Endothelial cell of umbilical vein (primary cell): ENCODE measurements at regions not wholly inside any gene's neighbourhood (a gene's known extent, or its start where the extent isn't known, plus 50 kb on each side); places are given as distances from the start of the nearest gene placed in this dataset.

Source experiments
- BruUV-seq: library from RNA; stranded (reverse); fragments of 400-500 nt; replicated peaks from 2 replicates; lab custom pipeline; 2021; lab: Mats Ljungman, UMichigan
- CTCF ChIA-PET: fragments of 300-600, 350-600 bp; sonication (Branson Sonifier 250); formaldehyde crosslinking; loops from one replicate; lab custom pipeline; 2021; ENCODE audit warnings: antibody characterized with exemption, inconsistent platforms; lab: Charles Lee
- POLR2A ChIA-PET: fragments of 300-600, 350-600 bp; sonication (Branson Sonifier 250); formaldehyde crosslinking; loops from one replicate; lab custom pipeline; 2021; ENCODE audit warnings: antibody characterized with exemption, inconsistent platforms; lab: Charles Lee
- DNase-seq: peaks from one replicate; pipeline ENCODE4 v3.0.0-alpha.2; 2011; ENCODE audit warnings: low read depth, low spot score
- FAIRE-seq: peaks from 2 replicates; lab custom pipeline; 2011; peaks lifted over from hg19 to GRCh38; lab: Jason Lieb, UNC
- H2AFZ ChIP-seq: 2 replicates; pipeline ENCODE4 v1.6.0; 2012; ENCODE audit warnings: low read depth, low read length, control low read depth, inconsistent platforms
- H3K27ac ChIP-seq: 2 replicates; pipeline ENCODE4 v1.5.1; 2011; ENCODE audit warnings: low read depth, mild to moderate bottlenecking, control low read depth, low read length, moderate library complexity; ENCODE audit not compliant: insufficient read depth
- H3K27me3 ChIP-seq, 2 experiments: 2 replicates each; pipeline versions ENCODE4 v1.6.0 to v1.6.1; 2011; ENCODE audit warnings: low read length in 2 of 2, mixed read lengths in 1 of 2; ENCODE audit not compliant: control insufficient read depth in 2 of 2, insufficient read depth in 2 of 2
- H3K36me3 ChIP-seq, 2 experiments: 2 replicates in 1 of 2; 3 replicates in 1 of 2; pipeline ENCODE4 v1.5.1; 2011; ENCODE audit warnings: low read length in 2 of 2, mild to moderate bottlenecking in 1 of 2, moderate library complexity in 1 of 2; ENCODE audit not compliant: control insufficient read depth in 2 of 2, insufficient read depth in 2 of 2; ENCODE audit errors: extremely low read depth in 1 of 2
- H3K4me1 ChIP-seq: 3 replicates; pipeline ENCODE4 v1.5.1; 2011; ENCODE audit warnings: mild to moderate bottlenecking, low read length; ENCODE audit not compliant: control insufficient read depth, insufficient read depth; ENCODE audit errors: extremely low read depth
- H3K4me2 ChIP-seq: 2 replicates; pipeline ENCODE4 v1.6.1; 2011; ENCODE audit warnings: low read length, control low read depth, mixed read lengths; ENCODE audit not compliant: insufficient read depth
- H3K4me3 ChIP-seq, 3 experiments: fragments of 200-600 bp in 1 of 3; sonication (generic), shearing (Covaris generic) in 1 of 3; replicated peaks in 1 of 3; 2 replicates each; pipeline ENCODE4 v1.5.1; 2011 to 2016; ENCODE audit warnings: control low read depth in 3 of 3, low read length in 3 of 3, mild to moderate bottlenecking in 2 of 3, inconsistent platforms in 1 of 3, low read depth in 1 of 3, moderate library complexity in 1 of 3; ENCODE audit not compliant: insufficient read depth in 1 of 3
- H3K79me2 ChIP-seq: 2 replicates; pipeline ENCODE4 v1.6.0; 2012; ENCODE audit warnings: low read length, inconsistent platforms; ENCODE audit not compliant: control insufficient read depth, insufficient read depth
- H3K9ac ChIP-seq: replicated peaks from 2 replicates; pipeline ENCODE3; 2011; ENCODE audit warnings: low read length, control low read depth; ENCODE audit not compliant: insufficient read depth; ENCODE audit errors: extremely low read depth
- H3K9me1 ChIP-seq: replicated peaks from 3 replicates; pipeline ENCODE4 v1.6.0; 2011; ENCODE audit warnings: mild to moderate bottlenecking, low read length; ENCODE audit not compliant: control insufficient read depth, insufficient read depth; ENCODE audit errors: extremely low read depth
- H3K9me3 ChIP-seq: replicated peaks from 2 replicates; pipeline ENCODE4 v1.5.1; 2012; ENCODE audit warnings: low read length, inconsistent platforms; ENCODE audit not compliant: control insufficient read depth, insufficient read depth
- H4K20me1 ChIP-seq: replicated peaks from 2 replicates; pipeline ENCODE3; 2011; ENCODE audit warnings: mild to moderate bottlenecking, low read length; ENCODE audit not compliant: control insufficient read depth, insufficient read depth; ENCODE audit errors: extremely low read depth
- EZH2 ChIP-seq: IDR thresholded peaks from 2 replicates; pipeline ENCODE4 v1.6.1; 2012; ENCODE audit warnings: borderline replicate concordance, low read depth, mild to moderate bottlenecking, moderate library complexity, low read length, inconsistent platforms; ENCODE audit not compliant: severe bottlenecking
- FOS ChIP-seq: IDR thresholded peaks from 2 replicates; pipeline ENCODE4 v1.6.1; 2011; ENCODE audit warnings: mild to moderate bottlenecking, low read length, moderate library complexity, borderline replicate concordance; ENCODE audit not compliant: insufficient read depth
- GATA2 ChIP-seq: IDR thresholded peaks from 2 replicates; pipeline ENCODE4 v1.7.0; 2011; ENCODE audit warnings: low read depth, mild to moderate bottlenecking, moderate library complexity, mixed read lengths, low read length; ENCODE audit not compliant: insufficient read length, insufficient read depth
- JUN ChIP-seq: IDR thresholded peaks from 2 replicates; pipeline ENCODE4 v1.6.1; 2011; ENCODE audit warnings: borderline replicate concordance, low read depth; ENCODE audit not compliant: insufficient read length, insufficient read depth
- MAX ChIP-seq: IDR thresholded peaks from 2 replicates; pipeline ENCODE4 v1.6.1; 2011; ENCODE audit not compliant: insufficient read depth, insufficient read length
- MYC ChIP-seq: IDR thresholded peaks from one replicate; pipeline ENCODE4 v1.6.1; 2011; ENCODE audit warnings: mild to moderate bottlenecking, low read depth, low read length
- POLR2A ChIP-seq: IDR thresholded peaks from 2 replicates; pipeline ENCODE4 v1.6.1; 2012; ENCODE audit warnings: low read depth, mild to moderate bottlenecking, control low read depth, low read length
- POLR2AphosphoS5 ChIP-seq: IDR thresholded peaks from 2 replicates; pipeline ENCODE4 v1.6.1; 2012; ENCODE audit warnings: low read depth, mild to moderate bottlenecking, control low read depth, low read length, moderate library complexity; ENCODE audit not compliant: insufficient read depth
- dilution Hi-C: fragments of 300-500 bp; cut with MboI; formaldehyde crosslinking; loops from one replicate; pipeline ENCODE4 v1.15.0; 2019; ENCODE audit warnings: low sequenced_read_pairs; ENCODE audit not compliant: extremely low pct_ligation_motif_present
- intact Hi-C: fragments of 100-400 bp; cut with micrococcal nuclease; formaldehyde crosslinking; loops from one replicate; pipeline ENCODE4 v1.10.0; 2022
- TF ChIP-seq, protein P1 (sequence below), 2 donors: IDR thresholded peaks; 1 replicate in 1 of 2; 2 replicates in 1 of 2; pipeline ENCODE4 v1.5.1; 2011; ENCODE audit warnings: low read length in 2 of 2, mild to moderate bottlenecking in 2 of 2, moderate library complexity in 2 of 2, control low read depth in 1 of 2, inconsistent platforms in 1 of 2, low read depth in 1 of 2; ENCODE audit not compliant: insufficient read depth in 1 of 2; ENCODE audit errors: extremely low read depth in 1 of 2

GRCh38 chr13:31878052-31878451 lies 138.7 kb downstream of the RXFP2 start:
- ChIA-PET POLR2A (no interaction called here), CTCF (interaction anchor here (1.6 kb wide), 1 partner anchor 9 kb away, joined by 5 read pairs; no protein-coding TSS in a partner anchor)
- Histone ChIP-seq H3K9me3 (no peaks in the 10 kb centered on the region), H3K27me3 (peaks cover 0 to 4% of the 10 kb centered on the region in 2 experiments), H4K20me1 (no peaks in the 10 kb centered on the region), H3K4me2 (no peak overlapping the region), H3K9me1 (no peaks in the 10 kb centered on the region), H3K36me3 (no peaks in the 10 kb centered on the region), H2AFZ (no peak overlapping the region), H3K9ac (no peak overlapping the region), H3K27ac (no peak overlapping the region), H3K4me3 (no peak overlapping the region), H3K4me1 (no peaks in the 10 kb centered on the region), H3K79me2 (no peaks in the 10 kb centered on the region)
- FAIRE-seq (no peak), DNase-seq (no peak)
- no TSS peak for BruUV-seq
- dilution Hi-C loops (no loop called here), intact Hi-C loops (no loop called here)
- no peak for TF ChIP-seq MYC
- TF ChIP-seq FOS = no peak
- TF ChIP-seq JUN = no peak
- TF ChIP-seq, protein P1, sequence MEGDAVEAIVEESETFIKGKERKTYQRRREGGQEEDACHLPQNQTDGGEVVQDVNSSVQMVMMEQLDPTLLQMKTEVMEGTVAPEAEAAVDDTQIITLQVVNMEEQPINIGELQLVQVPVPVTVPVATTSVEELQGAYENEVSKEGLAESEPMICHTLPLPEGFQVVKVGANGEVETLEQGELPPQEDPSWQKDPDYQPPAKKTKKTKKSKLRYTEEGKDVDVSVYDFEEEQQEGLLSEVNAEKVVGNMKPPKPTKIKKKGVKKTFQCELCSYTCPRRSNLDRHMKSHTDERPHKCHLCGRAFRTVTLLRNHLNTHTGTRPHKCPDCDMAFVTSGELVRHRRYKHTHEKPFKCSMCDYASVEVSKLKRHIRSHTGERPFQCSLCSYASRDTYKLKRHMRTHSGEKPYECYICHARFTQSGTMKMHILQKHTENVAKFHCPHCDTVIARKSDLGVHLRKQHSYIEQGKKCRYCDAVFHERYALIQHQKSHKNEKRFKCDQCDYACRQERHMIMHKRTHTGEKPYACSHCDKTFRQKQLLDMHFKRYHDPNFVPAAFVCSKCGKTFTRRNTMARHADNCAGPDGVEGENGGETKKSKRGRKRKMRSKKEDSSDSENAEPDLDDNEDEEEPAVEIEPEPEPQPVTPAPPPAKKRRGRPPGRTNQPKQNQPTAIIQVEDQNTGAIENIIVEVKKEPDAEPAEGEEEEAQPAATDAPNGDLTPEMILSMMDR (IDR thresholded peaks at IDR 0.05; ENCODE audit: extremely low read depth in 1 of 2, insufficient read depth in 1 of 2, low read depth in 1 of 2, low read length in 2 of 2) = no peak
- no peak for TF ChIP-seq POLR2AphosphoS5

- Histone ChIP-seq H3K27ac (no peak overlapping the region), H3K9ac (no peak overlapping the region), H3K4me2 (no peak overlapping the region), H3K36me3 (no peaks in the 10 kb centered on the region), H3K4me1 (no peaks in the 10 kb centered on the region), H3K9me3 (no peaks in the 10 kb centered on the region), H3K27me3 (peaks cover 0 to 2% of the 10 kb centered on the region in 2 experiments), H3K4me3 (no peak overlapping the region), H4K20me1 (no peaks in the 10 kb centered on the region), H3K9me1 (no peaks in the 10 kb centered on the region), H3K79me2 (no peaks in the 10 kb centered on the region), H2AFZ (no peak overlapping the region)
- intact Hi-C loops = no loop called here
- FAIRE-seq (peak; percentile 37), DNase-seq (no peak)
- no TSS peak for BruUV-seq
- CTCF ChIA-PET = interaction anchor here (1.6 kb wide), 1 partner anchor 8 kb away, joined by 5 read pairs; no protein-coding TSS in a partner anchor
- dilution Hi-C loops = no loop called here
- no peak for TF ChIP-seq POLR2AphosphoS5
- no peak for TF ChIP-seq EZH2
- no peak for TF ChIP-seq MYC
- no peak for TF ChIP-seq MAX
- TF ChIP-seq, protein P1 (IDR thresholded peaks at IDR 0.05; ENCODE audit: extremely low read depth in 1 of 2, insufficient read depth in 1 of 2, low read depth in 1 of 2, low read length in 2 of 2) = no peak
- no peak for TF ChIP-seq POLR2A
- no peak for TF ChIP-seq FOS
- no peak for TF ChIP-seq JUN
- TF ChIP-seq GATA2 = no peak
- POLR2A ChIA-PET = no interaction called here
These were observed 139.2 kb downstream of the RXFP2 start for GRCh38 chr13:31878495-31878894.
